ENCODE measurements at regions not wholly inside any gene's neighbourhood (a gene's known extent, or its start where the extent isn't known, plus 50 kb on each side); places are given as distances from the start of the nearest gene placed in this dataset.

DNA sequence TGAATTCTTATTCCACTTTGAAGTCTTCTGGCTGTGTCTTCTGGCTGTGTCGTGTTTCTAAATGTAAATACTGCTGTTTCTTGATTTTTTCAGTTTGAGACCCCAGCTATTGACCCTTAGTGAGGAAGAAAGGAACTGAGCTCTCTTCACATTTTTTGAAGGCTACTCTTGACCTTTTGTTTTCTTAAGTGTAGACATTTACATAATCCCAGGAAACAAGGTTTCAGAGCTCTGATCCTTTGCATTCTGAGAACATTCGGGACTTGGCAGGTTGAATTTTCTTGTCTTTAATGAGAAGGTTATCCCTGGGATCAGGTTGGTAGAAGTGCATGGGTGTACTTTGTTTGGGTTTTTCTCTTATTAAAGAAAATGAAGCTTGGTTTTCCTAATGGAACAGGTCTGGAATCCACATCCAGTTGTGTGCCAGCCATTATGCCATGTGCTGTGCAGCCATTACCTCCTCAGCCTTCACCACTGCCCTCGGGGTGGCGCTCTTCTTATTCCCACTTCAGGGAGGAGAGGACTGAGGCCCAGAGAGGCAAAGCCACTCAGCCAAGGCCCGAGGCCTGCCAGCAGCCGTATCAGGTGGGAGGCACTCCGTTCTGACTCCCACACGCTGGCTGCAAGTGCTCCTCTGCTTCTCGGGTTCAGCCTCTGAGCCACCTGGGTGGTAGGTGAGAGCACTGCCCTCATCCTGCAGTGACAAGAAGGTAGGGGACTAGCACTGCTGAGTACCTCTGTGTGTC lies 120.9 kb downstream of the BEGAIN start:
- TF ChIP-seq CTCF (IDR thresholded peaks at IDR 0.05) = no peak
- TF ChIP-seq POLR2A (IDR thresholded peaks at IDR 0.05) = no peak
